ENCODE measurements at regions not wholly inside any gene's neighbourhood (a gene's known extent, or its start where the extent isn't known, plus 50 kb on each side); places are given as distances from the start of the nearest gene placed in this dataset.
"Not testable (repeated sequence)": the region's sequence is repeated elsewhere in the genome, so short reads cannot be mapped to it uniquely, and the experiment has no call there.

GRCh38 chr17:45554479-45554878, 64.0 kb upstream of the PLEKHM1 start:
- DNase-seq; H3K4me3 ChIP-seq; H3K27ac ChIP-seq; ATAC-seq; intact Hi-C loops (cut with DNase I); H3K27me3 ChIP-seq; H3K36me3 ChIP-seq; H3K4me1 ChIP-seq; H3K9me3 ChIP-seq: not testable (repeated sequence)
- no CpG with 5 or more reads among the region's 1 CpG for WGBS, 2 donors

GRCh38 chr17:45558821-45559220, 68.3 kb upstream of the PLEKHM1 start:
- DNase-seq; intact Hi-C loops (cut with DNase I); ATAC-seq; H3K4me3 ChIP-seq; H3K27me3 ChIP-seq; H3K4me1 ChIP-seq; H3K27ac ChIP-seq; H3K9me3 ChIP-seq; H3K36me3 ChIP-seq: not testable (repeated sequence)
- no CpG with 5 or more reads among the region's 1 CpG for WGBS, 2 donors

- H3K4me1 ChIP-seq; intact Hi-C loops (cut with DNase I); DNase-seq; H3K27me3 ChIP-seq; H3K36me3 ChIP-seq; ATAC-seq; H3K4me3 ChIP-seq; H3K9me3 ChIP-seq; H3K27ac ChIP-seq: not testable (repeated sequence)
- 86 to 91% methylated on average over 3 of the region's 4 CpGs for WGBS, 2 donors
Measured at GRCh38 chr17:45562868-45563267, 72.3 kb upstream of the PLEKHM1 start.

- H3K36me3 ChIP-seq; DNase-seq; H3K9me3 ChIP-seq; intact Hi-C loops (cut with DNase I); H3K4me3 ChIP-seq; H3K27ac ChIP-seq; ATAC-seq; H3K4me1 ChIP-seq; H3K27me3 ChIP-seq: not testable (repeated sequence)
- 75 to 80% methylated on average over 3 of the region's 3 CpGs for WGBS, 2 donors
Measured at GRCh38 chr17:45563283-45563682, 72.8 kb upstream of the PLEKHM1 start.

GRCh38 chr17:45568275-45568674, 77.8 kb upstream of the PLEKHM1 start:
- H3K27me3 ChIP-seq; H3K9me3 ChIP-seq; H3K4me1 ChIP-seq; H3K36me3 ChIP-seq; H3K27ac ChIP-seq; ATAC-seq; intact Hi-C loops (cut with DNase I); DNase-seq; H3K4me3 ChIP-seq: not testable (repeated sequence)
- WGBS, 2 donors, result 66 to 88% methylated on average over 1 of the region's 1 CpG

- DNase-seq; ATAC-seq; H3K27me3 ChIP-seq; H3K4me3 ChIP-seq; H3K27ac ChIP-seq; H3K9me3 ChIP-seq; H3K36me3 ChIP-seq; intact Hi-C loops (cut with DNase I): not testable (repeated sequence)
- H3K4me1 ChIP-seq, result peaks cover 0 to 25% (median 0%) of the 10 kb centered on the region in 9 donors
- WGBS, 2 donors, result 97 to 100% methylated on average over 2 of the region's 2 CpGs
Measured at GRCh38 chr17:45573326-45573725, 82.8 kb upstream of the PLEKHM1 start.

- TF ChIP-seq CTCF (IDR thresholded peaks at IDR 0.05), result no peak
- Histone ChIP-seq H3K36me3 (peaks cover 0 to 6% (median 0%) of the 10 kb centered on the region in 9 donors), H3K4me1 (peaks cover 0 to 33% (median 0%) of the 10 kb centered on the region in 9 donors), H3K27ac (no peak overlapping the region), H3K27me3 (no peaks in the 10 kb centered on the region), H3K4me3 (no peak overlapping the region), H3K9me3 (no peaks in the 10 kb centered on the region)
- DNase-seq (no peak), ATAC-seq (peak in 2 of 8 donors; percentile 27 to 45)
- intact Hi-C loops (cut with DNase I), result no loop called here
- WGBS, 2 donors, result 69 to 72% methylated on average over 5 of the region's 5 CpGs
Measured at GRCh38 chr17:45573924-45574770, 83.6 kb upstream of the PLEKHM1 start.

Data from heart right ventricle (tissue), 16 donors.